Stimulated activated effector memory CD8-positive, alpha-beta T cell treated with anti-CD3 and anti-CD28 coated beads, Interleukin-12 subunit alpha, Interleukin-12 subunit beta, amount 100 ng/mL, for 72 hours (primary cell): ENCODE measurements at regions not wholly inside any gene's neighbourhood (a gene's known extent, or its start where the extent isn't known, plus 50 kb on each side); places are given as distances from the start of the nearest gene placed in this dataset.

Source experiments
- ATAC-seq: fragments of 150-1000 bp; cut with Tn5 transposase; 2 replicates; pipeline ENCODE4 v1.10.0; 2021
- DNase-seq, 2 donors: peaks; one replicate each; pipeline ENCODE4 v3.0.0; 2021 to 2022; ENCODE audit warnings: low spot score in 2 of 2
- H3K27ac Mint-ChIP-seq: one replicate; pipeline ENCODE4 v1.8.0; 2022; ENCODE audit warnings: mild to moderate bottlenecking, mixed read lengths
- H3K36me3 Mint-ChIP-seq: one replicate; pipeline ENCODE4 v1.8.0; 2022; ENCODE audit warnings: mild to moderate bottlenecking, mixed read lengths
- H3K4me1 Mint-ChIP-seq: one replicate; pipeline ENCODE4 v1.8.0; 2022; ENCODE audit warnings: mixed read lengths
- H3K4me3 Mint-ChIP-seq: one replicate; pipeline ENCODE4 v1.8.0; 2022; ENCODE audit warnings: mild to moderate bottlenecking, mixed read lengths
- H3K9me3 Mint-ChIP-seq: one replicate; pipeline ENCODE4 v1.8.0; 2022; ENCODE audit warnings: mixed read lengths

DNA sequence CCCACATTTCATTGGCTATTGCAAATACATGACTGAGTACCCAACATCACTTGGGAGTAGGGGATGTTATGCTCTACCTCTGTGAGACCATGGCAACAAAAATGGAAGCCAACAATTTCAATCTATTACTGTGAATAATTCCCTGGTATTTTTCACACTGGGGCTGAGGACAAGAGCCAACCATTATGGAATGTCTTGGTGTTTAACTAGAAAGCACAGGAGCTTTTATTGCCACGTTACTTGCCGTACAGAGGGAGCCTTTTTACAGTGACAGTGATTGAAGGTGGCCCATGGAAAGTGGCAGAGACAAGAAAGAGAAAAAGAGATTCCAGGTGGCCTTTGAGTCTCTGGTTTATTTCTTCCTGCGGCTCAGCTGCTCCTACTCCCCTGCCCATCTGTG, 105.7 kb upstream of the TBC1D5 start:
- Mint-ChIP-seq H3K4me3 (no peak overlapping the region), H3K9me3 (no peaks in the 10 kb centered on the region), H3K4me1 (no peaks in the 10 kb centered on the region), H3K36me3 (no peaks in the 10 kb centered on the region), H3K27ac (no peak overlapping the region)
- DNase-seq (no peak), ATAC-seq (no peak)

- no peak for ATAC-seq
- Mint-ChIP-seq H3K36me3 (no peaks in the 10 kb centered on the region), H3K27ac (no peak overlapping the region), H3K4me1 (no peaks in the 10 kb centered on the region), H3K4me3 (no peak overlapping the region), H3K9me3 (no peaks in the 10 kb centered on the region)
- DNase-seq, result no peak
Measured at GRCh38 chr3:17847156-17847555, 104.7 kb upstream of the TBC1D5 start.

DNA sequence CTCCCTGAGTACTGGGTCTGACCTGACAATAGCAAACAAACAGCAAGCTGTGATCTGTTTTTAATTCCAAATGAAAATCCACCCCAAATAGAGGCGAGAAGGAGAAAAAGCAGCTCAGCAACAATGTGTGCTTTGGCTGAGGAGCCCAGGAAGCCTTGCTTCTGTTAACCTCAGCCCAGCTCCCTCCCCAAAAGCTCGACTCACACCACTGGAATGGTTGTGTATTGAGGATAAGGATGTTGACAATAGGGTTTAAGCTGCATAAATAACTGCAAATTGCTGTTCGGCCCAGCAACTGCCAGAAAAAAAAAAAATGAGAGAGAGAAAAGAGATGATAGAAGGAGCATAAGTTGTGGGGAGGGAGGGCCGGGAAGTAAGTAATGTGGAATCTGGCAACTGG, 104.0 kb upstream of the TBC1D5 start:
- no peaks in the 10 kb centered on the region for H3K36me3 Mint-ChIP-seq
- H3K27ac Mint-ChIP-seq, result no peak overlapping the region
- H3K4me1 Mint-ChIP-seq, result no peaks in the 10 kb centered on the region
- H3K4me3 Mint-ChIP-seq, result no peak overlapping the region
- no peak for DNase-seq
- no peaks in the 10 kb centered on the region for H3K9me3 Mint-ChIP-seq
- no peak for ATAC-seq

DNA sequence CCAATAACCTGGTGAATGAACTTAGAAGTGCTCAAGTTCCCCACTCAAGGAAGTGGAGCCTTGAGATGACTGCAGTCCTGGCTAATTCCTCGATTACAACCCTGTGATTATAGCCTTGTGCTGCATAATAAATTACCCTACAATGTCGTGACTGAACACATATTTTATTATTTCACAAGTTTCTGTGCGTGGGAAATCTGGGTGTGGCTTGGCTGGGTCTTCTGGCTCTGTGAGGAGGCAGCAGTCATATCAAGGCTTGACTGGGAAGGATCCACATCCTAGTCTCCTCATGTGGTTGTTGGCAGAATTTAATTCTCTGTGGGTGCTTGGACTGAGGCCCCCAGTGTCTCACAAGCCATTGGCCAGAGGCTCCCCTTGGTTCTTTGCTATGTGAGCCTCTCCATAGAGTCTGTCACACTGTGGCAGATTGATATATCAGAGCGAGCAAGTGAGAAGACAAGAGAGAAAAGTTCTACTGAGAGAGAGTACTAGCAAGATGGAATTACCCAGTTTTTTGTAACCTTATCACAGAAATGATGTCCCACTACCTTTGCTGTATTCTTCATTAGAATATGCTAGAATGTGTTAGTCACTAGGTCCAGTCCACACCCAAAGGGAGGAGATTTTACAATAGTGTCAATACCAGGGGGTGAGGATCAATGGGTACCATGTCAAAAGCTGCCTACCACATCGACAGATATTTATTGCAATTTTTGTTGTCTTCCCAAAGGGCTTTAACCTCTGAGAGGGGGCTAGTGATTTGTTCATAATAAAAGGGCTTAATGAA, 102.8 kb upstream of the TBC1D5 start:
- Mint-ChIP-seq H3K36me3 (no peaks in the 10 kb centered on the region), H3K9me3 (no peaks in the 10 kb centered on the region), H3K4me1 (no peaks in the 10 kb centered on the region), H3K4me3 (no peak overlapping the region), H3K27ac (no peak overlapping the region)
- ATAC-seq (no peak), DNase-seq (no peak)

GRCh38 chr3:17844236-17844635, 101.8 kb upstream of the TBC1D5 start:
- no peak overlapping the region for H3K27ac Mint-ChIP-seq
- H3K4me3 Mint-ChIP-seq, result no peak overlapping the region
- ATAC-seq, result no peak
- no peak for DNase-seq
- no peaks in the 10 kb centered on the region for H3K36me3 Mint-ChIP-seq
- no peaks in the 10 kb centered on the region for H3K4me1 Mint-ChIP-seq
- H3K9me3 Mint-ChIP-seq, result no peaks in the 10 kb centered on the region

DNA sequence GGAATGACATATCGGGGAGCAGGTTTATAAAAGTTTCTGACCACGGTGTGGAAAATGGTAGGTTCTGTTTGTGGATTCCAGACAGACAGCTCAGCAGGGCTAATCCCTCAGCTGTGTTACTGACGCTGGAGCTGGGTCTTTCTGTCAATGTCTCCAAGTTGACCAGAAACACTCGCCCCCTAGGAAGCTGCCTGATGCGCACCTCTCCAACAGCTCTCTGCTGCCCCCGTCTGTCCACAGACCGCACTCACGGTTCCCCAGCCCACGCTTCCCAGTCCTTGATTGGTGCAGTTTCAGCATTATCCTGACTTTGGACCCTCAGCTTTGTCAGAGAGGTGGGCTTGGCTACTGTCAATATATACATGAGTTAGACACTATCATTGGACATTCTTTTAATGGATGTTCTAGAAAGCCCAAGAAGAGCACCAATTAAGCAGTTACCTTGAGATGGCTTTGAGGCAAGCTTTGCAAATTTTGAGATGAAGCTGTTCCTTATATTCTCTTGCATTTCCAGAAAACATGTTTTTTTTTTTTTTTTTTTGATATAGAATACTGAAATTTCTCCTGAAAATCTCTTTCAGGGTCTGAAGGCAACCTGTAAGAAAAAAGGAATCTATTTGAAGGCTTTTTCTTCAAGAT, 98.9 kb upstream of the TBC1D5 start:
- ATAC-seq (peak; percentile 75), DNase-seq (peak; percentile 69 to 89)
- Mint-ChIP-seq H3K9me3 (no peaks in the 10 kb centered on the region), H3K36me3 (no peaks in the 10 kb centered on the region), H3K4me3 (no peak overlapping the region), H3K27ac (no peak overlapping the region), H3K4me1 (no peaks in the 10 kb centered on the region)

DNA sequence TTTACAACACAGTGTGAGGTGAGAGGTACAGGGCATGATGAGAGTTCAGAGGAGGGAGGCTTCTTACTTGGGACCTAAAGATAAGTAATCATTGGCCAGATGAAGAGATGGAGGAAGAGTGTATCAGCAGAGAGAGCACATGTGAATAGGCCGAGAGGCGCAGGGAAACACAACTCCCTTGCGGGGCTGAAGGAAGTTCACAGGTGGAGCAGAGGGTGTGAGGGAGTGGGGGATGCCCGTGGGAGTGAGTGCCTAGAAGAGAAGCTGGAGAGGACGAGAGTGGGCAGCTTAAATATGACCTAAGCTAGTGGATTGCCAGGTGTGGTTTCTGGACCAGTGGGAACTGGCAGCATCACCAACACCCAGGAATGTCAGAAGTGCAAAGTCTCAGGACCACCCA, 98.2 kb upstream of the TBC1D5 start:
- no peaks in the 10 kb centered on the region for H3K9me3 Mint-ChIP-seq
- peak; percentile 33 for ATAC-seq

DNA sequence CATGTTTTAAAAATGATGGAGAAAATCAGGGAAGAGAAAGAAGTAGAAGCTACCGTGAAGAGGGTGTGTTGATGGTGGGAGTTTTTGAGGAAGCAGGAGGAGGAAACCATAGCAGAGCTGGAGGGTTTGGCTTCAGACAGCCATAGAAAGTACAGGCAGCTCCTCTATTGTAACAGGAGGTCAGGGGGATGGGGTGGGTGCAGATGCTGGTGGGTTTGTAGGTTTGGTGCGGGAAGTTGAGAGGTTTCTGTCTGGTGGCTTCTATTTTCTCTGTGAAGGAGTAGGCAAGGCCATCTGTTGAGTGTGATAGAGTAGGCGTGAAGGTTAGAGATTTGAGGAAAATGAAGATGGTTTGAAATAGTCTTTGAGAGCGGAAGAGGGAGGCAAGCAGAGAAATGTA, 97.7 kb upstream of the TBC1D5 start:
- ATAC-seq (no peak), DNase-seq (no peak)
- Mint-ChIP-seq H3K36me3 (no peaks in the 10 kb centered on the region), H3K9me3 (no peaks in the 10 kb centered on the region), H3K4me3 (no peak overlapping the region), H3K27ac (no peak overlapping the region), H3K4me1 (no peaks in the 10 kb centered on the region)

More for the DNA sequence above, 98.2 kb upstream of the TBC1D5 start:
- DNase-seq, result no peak
- Mint-ChIP-seq H3K4me3 (no peak overlapping the region), H3K36me3 (no peaks in the 10 kb centered on the region), H3K27ac (no peak overlapping the region), H3K4me1 (no peaks in the 10 kb centered on the region)

DNA sequence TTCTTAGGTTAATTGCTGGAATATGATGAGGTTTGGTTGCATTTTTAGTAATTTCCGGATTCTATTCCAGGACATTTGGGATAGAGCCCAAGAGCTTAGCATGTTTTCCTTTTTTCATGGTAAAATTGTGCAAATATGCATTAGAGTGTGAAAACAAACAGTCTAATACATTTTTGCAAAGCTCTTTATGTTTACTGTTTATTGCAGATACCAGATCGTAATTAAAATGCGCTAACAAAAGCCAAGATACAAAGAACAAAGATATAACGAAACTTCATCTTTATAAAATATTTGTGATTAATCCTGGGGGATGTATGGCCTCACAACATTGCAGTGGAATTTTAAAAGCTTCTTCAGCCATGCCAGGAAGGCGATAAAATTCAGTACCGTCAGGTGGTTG, 94.5 kb upstream of the TBC1D5 start:
- Mint-ChIP-seq H3K9me3 (no peaks in the 10 kb centered on the region), H3K27ac (no peak overlapping the region), H3K4me3 (no peak overlapping the region), H3K36me3 (no peaks in the 10 kb centered on the region), H3K4me1 (no peaks in the 10 kb centered on the region)
- DNase-seq, result no peak
- no peak for ATAC-seq

- DNase-seq (no peak), ATAC-seq (no peak)
- Mint-ChIP-seq H3K27ac (no peak overlapping the region), H3K4me3 (no peak overlapping the region), H3K9me3 (no peaks in the 10 kb centered on the region), H3K36me3 (no peaks in the 10 kb centered on the region), H3K4me1 (no peaks in the 10 kb centered on the region)
Measured at GRCh38 chr3:17836092-17836491, 93.7 kb upstream of the TBC1D5 start.

- H3K4me3 Mint-ChIP-seq, result no peak overlapping the region
- ATAC-seq (no peak), DNase-seq (no peak)
- H3K27ac Mint-ChIP-seq, result no peak overlapping the region
- H3K4me1 Mint-ChIP-seq, result no peaks in the 10 kb centered on the region
- no peaks in the 10 kb centered on the region for H3K36me3 Mint-ChIP-seq
- no peaks in the 10 kb centered on the region for H3K9me3 Mint-ChIP-seq
Measured at GRCh38 chr3:17833786-17834559, 91.5 kb upstream of the TBC1D5 start.

DNA sequence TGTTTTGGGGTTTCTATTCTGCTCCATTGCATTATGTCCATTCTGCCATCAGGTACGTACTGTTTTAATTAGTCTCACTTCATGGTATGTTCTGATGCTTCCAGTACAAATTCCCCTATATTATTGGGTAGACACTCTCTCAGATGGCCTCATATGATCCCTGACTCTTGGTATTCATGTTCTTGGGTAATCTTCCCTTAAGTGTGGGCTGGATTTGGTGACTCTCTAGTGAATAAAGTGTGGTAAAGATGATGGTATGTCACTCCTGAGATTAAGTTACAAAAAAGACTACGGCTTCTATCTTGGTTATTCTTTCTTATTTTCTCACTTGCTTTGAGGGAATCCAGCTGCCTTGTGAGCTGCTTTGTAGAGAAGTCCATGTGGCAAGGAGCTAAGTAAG, 89.6 kb upstream of the TBC1D5 start:
- Mint-ChIP-seq H3K36me3 (no peaks in the 10 kb centered on the region), H3K9me3 (no peaks in the 10 kb centered on the region), H3K27ac (no peak overlapping the region), H3K4me3 (no peak overlapping the region), H3K4me1 (peaks cover 5% of the 10 kb centered on the region)
- ATAC-seq, result no peak
- no peak for DNase-seq

GRCh38 chr3:17831366-17831765, 88.9 kb upstream of the TBC1D5 start:
- no peaks in the 10 kb centered on the region for H3K9me3 Mint-ChIP-seq
- DNase-seq (no peak), ATAC-seq (no peak)
- H3K4me1 Mint-ChIP-seq, result peaks cover 5% of the 10 kb centered on the region
- no peaks in the 10 kb centered on the region for H3K36me3 Mint-ChIP-seq
- no peak overlapping the region for H3K27ac Mint-ChIP-seq
- H3K4me3 Mint-ChIP-seq, result no peak overlapping the region

DNA sequence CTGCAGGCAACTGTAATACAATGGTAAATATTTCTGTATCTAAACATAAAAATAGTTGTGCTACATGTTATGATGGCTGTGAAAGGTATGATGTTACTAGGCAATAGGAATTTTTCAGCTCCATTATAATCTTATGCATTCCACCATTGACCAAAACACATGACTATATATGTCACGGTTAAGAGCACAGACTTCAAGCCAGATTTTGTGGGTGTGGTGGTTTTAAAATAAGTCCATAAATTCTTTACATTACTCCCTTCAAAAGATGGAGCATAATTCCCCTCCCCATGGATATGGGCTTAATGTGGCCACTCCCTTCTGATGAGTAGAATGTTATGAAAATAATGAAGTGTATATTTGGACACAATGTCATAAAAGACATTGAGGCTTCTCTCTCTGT, 88.4 kb upstream of the TBC1D5 start:
- Mint-ChIP-seq H3K27ac (no peak overlapping the region), H3K4me3 (no peak overlapping the region), H3K36me3 (no peaks in the 10 kb centered on the region), H3K4me1 (peaks cover 5% of the 10 kb centered on the region), H3K9me3 (no peaks in the 10 kb centered on the region)
- no peak for ATAC-seq
- DNase-seq, result no peak

DNA sequence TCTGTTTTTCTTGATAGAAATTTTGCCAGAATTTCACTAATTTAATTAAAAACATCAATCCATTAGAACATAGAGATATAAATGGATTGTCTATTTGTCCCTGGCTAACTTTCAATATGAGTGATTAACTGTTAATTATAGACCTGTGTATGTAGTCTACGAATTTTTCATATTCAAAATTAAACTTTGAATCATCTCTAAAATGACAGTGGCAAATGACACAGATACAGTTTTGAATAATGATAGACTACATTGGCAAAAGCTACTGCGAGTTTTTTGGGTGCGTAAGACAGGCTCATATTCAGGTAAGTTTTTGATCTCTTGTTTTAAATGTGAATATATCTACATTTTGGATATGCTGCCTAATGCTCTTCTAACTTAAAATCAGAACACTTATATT, 86.0 kb upstream of the TBC1D5 start:
- peak; percentile 77 for ATAC-seq

DNA sequence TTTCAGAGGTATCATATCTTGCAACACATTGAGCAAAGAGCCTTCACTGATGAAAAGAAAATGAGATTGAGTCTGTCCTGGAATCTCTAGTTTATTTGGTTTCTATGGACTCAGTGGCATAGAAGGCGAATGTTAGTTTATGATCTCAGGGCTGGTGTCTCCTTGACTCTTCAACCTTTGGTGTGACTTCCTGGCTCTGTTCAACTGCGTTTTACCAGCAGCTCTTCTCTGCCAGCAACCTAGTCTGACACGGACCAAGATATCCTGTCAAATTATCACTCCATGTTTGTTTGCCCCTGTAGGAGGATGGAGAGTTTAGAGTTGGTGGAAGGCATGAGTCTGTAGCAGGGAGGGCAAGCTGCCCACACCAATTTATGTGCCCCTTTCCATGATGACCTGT, 82.9 kb upstream of the TBC1D5 start:
- ATAC-seq (no peak), DNase-seq (no peak)
- Mint-ChIP-seq H3K9me3 (no peaks in the 10 kb centered on the region), H3K36me3 (no peaks in the 10 kb centered on the region), H3K4me1 (peaks cover 5% of the 10 kb centered on the region), H3K27ac (no peak overlapping the region), H3K4me3 (no peak overlapping the region)

More for the DNA sequence above, 86.0 kb upstream of the TBC1D5 start:
- no peak overlapping the region for H3K27ac Mint-ChIP-seq
- no peak for DNase-seq
- no peaks in the 10 kb centered on the region for H3K36me3 Mint-ChIP-seq
- no peak overlapping the region for H3K4me3 Mint-ChIP-seq
- peaks cover 5% of the 10 kb centered on the region for H3K4me1 Mint-ChIP-seq
- no peaks in the 10 kb centered on the region for H3K9me3 Mint-ChIP-seq
